AG08396 (cell line): ENCODE measurements at regions not wholly inside any gene's neighbourhood (a gene's known extent, or its start where the extent isn't known, plus 50 kb on each side); places are given as distances from the start of the nearest gene placed in this dataset.
"Not testable (repeated sequence)": the region's sequence is repeated elsewhere in the genome, so short reads cannot be mapped to it uniquely, and the experiment has no call there.

Experiments used
- DNase-seq: peaks from one replicate; pipeline ENCODE4 v3.0.0; 2012; ENCODE audit warnings: low spot score, mixed read lengths

DNA sequence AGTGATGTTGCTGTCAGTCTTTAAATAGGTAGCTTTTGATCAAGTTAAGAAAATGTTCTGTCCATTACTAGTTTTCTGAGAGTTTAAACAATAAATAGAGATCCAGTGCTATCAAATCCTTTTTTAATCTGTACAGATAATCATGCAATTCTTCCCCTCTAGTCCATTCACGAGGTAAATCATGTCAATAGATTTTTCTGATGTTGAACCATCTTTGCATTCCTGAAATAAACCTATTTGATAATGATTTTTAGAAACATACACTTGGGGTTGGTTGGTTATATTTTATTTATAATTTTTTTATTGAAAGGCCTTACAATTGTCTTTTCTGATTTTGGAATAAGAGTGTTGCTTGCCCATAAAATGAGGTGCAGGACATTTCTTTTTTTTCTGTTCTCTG is 95.0 kb downstream of the FAM53A start:
- DNase-seq: no peak

DNA sequence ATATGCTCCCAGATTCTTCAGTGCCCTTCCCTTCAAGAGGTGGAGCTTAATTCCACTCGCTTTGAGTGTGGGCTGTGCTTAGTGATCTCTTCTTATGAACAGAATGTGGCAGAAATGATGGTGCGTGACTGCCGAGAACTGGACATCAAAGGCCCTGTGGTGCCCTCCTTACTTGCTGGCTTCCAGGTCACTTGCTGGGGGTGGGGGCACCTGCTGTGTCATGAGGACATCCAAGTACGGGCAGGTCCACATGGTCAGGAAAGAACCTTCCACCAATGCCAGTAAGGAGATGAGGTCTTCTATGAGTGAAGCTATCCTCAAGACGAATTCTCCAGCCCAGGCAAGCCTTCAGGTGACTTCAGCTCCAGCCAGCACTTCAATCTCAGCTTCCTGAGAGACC is 95.8 kb downstream of the FAM53A start:
- DNase-seq: no peak

DNA sequence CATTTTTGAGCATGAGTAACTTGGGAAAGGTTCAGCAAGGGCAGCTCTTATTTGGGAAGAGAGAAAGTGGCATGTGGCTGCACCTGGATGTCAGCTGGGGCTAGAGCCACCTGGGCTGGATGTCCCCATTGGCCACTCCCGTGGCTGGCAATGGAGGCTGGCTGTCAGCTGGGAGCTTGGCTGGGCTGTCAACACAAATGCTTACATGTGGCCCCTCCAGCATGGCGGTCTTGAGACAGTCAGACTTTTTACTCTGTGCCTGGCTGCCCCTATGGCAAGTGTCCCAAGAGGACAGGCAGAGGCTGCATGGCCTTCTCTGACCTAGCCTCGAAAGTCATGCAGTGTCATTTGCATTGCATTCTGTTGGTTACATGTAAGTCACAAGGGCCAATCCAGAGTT is 99.6 kb downstream of the FAM53A start:
- DNase-seq: no peak

DNA sequence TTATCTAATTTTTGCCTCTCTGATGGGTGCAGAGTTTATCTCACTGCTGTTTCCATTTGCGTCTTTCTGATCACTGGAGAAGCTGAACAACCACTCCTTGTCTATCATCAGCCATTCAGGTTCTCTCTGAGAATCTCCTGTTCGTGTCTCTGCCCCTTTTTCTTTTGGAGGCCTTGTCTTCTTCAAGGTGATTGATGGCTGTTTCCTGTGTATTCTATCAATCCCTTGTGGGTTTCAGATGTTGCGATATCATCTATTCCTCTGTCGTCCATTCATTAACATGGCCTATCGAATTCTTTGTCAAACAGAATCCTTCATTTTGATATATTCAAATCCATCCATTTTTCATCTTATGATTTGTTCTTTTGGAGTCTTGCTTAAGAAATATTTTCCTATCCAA is 100.3 kb downstream of the FAM53A start:
- no peak for DNase-seq

DNA sequence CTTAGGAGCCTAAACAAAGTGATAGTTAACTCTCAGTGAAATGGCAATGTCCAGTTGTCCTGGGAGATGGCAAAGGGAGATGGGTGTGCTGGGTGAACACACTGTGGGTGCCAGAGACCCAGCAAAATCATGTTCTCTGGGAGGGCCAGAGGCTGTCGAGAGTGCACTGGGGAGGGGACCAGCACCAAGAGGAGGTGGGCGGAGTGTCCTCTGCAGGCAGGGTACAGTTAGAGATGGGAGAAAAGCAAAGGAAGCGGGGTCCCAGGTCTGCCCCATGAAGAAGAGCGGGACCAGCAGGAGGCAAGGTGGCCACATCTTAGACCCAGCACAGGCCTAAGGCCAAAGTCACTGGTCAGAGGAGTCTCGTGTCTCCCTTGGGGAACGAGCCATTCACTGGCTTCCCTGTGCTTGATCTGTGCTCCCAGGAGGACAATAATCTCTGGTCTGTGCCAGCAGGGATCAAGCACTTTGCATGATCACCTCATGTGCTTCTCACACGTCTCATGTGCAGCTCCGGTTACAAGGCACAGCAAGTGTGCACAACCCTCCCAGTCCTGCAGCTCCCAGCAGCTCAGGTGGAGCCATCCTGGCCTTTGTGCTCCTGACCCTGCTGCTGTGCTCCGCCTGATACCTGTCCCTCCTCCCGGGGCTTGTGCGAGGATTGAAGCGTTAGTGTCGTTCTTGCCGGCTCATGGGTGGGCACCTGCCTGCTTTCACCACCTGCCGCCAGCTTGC is 100.9 kb downstream of the FAM53A start:
- no peak for DNase-seq

DNA sequence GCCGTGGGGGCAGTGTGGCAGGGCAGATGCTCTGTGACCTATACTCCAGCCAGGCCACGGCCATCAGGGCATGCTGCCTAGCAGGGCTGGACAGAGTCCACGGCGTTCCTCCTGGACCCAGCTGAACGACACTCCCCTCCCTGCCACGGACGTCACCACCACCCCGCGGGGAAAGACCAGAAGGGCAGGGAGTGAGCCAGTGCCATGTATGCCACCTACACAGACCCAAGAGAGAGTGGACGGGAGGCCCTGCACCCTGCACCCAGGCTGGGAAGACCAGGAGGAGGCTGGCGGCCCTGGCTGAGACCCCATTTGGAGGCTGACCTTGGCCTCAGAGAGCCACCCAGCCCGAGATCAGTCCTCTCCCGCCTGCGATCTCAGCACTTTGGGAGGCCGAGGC is 101.9 kb downstream of the FAM53A start:
- DNase-seq: no peak

DNA sequence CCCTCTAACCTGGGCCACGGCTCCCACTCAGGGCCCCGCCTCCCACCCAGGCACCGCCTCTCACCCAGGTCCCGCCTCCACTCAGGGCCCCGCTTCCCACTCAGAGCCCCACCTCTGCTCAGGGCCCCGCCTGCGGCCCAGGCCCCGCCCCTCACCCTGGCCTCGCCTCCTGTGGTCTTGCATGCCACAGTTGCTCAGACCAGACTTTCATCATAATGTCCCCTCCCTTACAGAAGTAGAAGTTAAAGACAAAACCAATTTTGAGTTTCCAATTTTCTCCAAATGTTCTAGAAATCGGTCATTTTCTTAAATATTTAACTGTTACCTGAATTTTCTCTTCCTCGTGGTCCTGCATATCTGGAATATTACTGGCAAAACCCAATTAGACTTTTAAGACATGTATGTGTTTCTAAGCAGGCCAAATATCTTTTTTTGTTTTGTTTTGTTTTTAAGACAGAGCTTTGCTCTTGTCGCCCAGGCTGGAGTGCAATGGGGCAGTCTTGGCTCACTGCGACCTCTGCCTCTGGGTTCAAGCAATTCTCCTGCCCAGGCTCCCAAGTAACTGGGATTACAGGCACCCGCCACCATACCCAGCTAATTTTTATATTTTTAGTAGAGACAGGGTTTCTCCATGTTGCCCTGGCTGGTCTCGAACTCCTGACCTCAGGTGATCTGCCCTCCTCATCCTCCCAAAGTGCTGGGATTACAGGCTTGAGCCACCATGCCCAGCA is 102.8 kb downstream of the FAM53A start:
- DNase-seq: peak; percentile 94

DNA sequence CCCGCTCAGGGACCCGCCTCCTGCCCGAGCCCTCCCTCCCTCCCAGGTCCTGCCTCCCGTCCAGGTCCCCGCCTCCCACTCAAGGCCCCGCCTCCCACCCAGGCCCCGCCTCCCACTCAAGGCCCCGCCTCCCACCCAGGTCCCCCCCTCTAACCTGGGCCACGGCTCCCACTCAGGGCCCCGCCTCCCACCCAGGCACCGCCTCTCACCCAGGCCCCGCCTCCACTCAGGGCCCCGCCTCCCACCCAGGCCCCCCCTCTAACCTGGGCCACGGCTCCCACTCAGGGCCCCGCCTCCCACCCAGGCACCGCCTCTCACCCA is 103.5 kb downstream of the FAM53A start:
- not testable (repeated sequence) for DNase-seq

DNA sequence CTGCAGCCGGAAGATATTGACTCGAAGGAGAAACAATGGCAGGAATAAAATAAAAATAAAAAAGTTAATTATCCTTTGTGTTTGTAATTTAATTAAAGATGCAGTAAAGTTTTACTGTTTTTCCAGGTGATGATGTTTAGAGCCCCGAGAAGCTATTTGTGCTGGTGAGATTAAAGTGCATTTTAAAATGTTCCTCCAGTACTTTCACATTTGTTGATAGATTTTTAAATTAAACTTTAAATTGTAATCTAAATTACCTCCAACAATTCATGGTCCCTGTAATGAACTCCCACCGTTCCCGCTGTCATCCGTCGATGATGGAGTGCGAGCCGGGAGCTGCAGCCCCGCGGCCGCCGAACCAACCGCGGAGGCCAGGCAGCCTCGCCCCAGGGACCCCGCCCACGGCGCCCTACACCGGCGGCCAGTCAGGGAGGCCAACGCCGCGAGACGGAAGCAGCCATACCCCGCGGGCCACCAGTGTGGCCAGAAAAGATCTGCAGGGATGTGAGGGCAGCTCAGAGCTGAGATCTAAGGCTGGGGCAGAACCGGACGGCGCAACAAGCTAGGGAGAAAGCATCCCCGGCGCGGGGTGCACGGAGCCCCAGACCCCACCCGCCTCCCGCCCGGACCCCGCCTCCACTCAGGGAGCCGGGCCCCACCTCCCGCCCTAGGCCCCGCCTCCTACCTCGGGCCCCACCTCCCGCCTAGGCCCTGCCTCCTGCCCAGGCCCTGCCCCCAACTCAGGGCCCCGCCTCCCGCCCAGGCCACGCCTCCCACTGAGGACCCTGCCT is 104.0 kb downstream of the FAM53A start:
- peak; percentile 96 for DNase-seq

DNA sequence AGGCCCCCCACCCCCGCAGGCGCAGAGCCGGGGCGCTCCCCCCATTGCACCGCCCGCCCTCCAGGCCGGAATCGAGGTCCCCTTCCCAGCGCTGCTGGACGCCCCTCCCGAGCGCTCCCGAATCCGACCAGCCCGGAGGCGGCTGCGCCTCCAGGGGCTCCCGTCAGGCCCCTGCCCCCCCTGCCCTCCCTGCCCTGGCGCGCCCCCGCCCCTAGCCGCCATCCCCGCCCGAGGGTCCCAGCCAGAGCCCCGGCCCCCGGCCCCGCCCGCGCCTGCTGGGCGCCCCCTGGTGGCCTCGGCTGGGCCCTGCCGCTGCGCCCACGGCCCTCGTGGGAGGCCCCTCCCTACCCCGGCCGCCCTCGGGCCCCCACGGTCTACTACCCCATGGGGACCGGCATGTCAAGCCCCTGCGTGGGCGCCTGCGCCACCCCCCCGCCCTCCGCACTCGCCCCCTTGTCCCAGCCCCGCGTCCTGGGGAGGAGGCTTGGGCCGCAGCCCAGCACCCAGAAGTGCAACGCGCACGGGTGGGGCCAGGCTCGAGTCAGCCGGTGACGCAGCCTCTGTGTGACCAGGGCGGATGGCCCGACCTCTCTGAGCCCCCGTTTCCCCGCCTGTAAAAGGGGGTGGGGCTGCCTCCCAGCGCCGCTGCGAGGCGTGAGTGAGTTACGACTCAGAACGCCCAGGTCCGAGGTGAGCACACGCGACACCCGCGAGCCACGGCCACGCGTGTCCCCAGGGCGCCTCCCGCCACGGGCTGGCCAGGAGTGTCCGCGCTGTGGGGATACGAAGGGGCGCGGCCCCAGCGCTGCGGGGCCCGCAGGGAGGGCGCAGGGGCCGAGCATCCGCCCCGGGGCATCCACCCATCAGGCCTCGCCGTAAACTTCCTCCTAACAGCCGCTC is 104.9 kb downstream of the FAM53A start:
- peak; percentile 93 for DNase-seq

DNA sequence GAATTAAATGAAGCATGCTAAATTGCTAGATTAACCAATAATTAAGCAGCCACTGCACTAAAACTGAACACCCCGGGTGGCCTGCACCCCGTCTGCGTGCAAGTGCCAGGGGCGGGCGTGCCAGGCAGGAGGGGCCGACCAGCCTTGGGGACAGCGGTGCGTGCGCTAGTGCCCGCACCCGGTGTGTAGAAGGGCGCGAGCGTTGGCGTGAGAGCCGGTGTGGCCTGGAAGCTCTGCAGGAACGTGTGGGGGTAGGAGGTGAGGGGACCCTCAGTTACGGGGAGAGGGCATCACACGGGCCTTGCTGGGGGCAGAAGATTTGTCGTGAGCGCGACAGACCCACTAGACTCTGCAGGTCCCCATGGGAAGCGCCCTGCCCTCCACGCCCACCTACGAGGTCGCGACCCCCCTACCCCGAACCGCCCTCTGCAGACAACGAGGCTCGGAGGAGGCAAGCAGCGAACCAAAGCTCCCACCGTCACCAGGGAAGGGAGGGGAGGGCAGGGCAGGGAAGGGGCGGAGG is 105.8 kb downstream of the FAM53A start:
- no peak for DNase-seq

DNA sequence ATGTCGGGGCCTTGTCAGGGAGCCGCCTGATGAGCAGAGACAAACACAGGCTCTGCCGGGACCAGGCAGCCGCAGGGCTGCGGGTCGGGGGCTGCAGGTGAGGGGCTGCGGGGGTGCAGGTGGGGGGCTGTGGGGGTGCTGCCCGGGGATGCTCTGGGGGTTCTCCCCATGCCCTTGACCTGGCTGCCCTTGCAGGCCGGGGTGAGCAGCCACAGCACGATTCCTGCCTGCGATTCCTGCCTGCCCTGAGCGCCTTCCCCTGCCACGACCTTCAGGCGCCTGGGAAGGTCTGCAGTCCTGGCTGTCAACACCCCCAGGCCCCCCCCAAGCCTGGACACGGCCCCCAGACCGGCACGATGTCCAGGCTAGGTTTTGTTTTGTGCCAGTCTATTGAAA is 106.3 kb downstream of the FAM53A start:
- DNase-seq: no peak

DNA sequence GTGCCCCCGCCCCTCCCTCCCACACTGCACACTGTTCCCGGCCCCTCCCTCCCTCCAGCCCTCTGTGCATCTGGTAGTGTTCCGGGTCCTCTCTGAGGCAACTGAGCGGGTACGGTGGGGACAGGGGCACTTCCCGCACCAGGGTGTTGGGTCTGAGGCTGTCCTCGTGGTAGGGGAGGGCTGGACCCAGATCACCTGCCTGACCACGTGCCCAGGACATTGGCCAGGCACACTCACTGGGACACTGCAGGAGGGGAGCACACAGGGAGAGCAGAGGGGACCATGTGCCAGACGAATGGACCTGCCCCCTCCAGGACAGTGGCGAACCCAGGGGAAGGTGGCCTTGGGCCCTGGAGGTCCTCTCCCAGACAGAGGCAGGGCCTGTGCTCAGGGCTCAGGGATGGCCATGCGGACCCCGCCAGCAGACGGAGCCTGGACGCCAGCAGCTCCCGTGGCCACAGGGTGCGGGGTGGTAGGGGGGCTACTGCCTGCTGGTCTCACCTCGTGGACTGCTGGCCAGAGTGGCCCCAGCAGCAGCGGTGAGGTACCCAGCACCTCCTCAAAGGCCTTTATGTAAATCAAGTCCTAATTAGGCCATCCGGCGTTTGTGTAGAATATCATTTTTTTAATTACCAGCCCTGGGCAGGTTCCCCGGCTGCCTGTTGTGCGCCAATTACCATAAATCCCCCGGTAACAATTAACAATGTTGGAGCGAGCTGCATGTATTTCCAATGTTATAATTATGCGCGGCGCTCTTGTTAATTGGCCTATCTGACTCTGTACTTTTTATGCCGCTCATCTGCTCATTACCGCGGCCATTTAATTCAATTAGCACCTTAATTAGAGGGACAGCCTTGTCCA is 106.9 kb downstream of the FAM53A start:
- no peak for DNase-seq

DNA sequence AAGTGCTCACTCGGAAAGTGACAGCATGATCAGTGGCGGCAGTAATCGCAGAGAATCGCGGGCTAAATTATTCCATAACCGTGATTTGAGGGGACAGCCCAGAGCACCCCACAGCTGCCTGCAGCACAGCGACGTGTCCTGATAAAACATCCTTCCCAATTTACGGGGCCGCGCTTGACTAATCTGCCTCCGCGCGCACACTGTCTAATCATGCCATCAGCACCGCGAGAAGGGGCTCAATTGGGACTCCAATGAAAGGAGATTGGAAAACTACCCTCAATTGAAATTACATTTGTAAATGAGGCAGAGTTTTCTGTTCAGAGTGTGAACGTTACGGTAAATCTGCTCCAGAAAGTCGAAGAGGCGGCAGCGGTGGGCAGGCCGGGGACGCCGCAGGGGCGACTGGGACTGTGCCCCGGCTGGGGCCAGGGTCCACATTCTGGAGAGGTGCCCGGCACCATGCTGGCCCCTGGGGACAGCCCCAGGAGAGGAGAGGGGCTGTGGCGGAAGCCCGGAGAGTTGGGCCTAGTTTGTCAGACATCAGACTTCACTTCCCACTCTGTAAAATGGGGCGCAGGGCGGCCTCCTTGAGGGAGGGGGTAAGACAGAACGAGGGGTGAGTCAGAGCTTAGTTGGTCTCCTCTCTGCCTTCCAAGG is 107.7 kb downstream of the FAM53A start:
- DNase-seq: no peak

DNA sequence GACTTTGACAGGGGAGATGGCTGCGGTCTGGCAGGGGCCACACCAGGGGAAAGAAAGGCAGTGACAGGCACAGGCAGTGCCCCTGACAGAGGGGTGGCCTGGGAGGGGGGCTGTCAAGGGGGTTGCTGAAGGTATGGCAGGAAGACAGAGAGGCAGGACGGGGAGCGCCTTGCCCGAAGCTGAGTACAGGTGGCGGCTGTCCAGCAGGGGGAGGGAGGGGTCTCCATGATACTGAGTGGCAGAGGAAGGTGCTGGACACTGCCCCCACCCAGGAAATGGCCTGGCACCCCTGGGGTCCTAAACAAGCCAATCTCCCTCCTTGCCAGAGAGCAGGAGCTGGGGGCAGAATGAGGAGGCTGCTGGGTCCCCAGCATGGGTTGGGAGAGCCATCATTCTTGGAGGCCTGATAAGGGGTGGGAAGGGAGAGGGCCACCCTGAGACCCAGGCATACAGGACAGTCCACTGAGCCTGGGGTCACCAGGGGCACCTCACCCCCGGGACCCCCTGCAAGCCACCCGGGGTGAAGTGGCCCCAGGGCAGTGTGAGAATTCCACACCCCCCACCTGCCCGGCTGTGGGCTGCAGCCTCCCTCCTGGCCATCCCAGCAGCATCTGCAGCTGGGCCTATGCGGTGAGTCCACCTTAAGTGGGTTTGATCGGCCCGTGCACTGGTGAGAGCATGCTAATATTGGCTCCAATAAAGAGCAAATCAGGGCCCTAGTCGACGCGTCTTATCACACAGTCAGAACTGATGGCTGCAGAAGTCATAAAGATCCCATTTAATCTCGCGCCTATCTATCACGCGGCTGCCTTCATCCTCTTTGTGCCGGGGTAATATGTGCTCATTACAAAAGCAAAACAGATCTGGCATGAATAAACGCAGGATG is 108.5 kb downstream of the FAM53A start:
- no peak for DNase-seq

DNA sequence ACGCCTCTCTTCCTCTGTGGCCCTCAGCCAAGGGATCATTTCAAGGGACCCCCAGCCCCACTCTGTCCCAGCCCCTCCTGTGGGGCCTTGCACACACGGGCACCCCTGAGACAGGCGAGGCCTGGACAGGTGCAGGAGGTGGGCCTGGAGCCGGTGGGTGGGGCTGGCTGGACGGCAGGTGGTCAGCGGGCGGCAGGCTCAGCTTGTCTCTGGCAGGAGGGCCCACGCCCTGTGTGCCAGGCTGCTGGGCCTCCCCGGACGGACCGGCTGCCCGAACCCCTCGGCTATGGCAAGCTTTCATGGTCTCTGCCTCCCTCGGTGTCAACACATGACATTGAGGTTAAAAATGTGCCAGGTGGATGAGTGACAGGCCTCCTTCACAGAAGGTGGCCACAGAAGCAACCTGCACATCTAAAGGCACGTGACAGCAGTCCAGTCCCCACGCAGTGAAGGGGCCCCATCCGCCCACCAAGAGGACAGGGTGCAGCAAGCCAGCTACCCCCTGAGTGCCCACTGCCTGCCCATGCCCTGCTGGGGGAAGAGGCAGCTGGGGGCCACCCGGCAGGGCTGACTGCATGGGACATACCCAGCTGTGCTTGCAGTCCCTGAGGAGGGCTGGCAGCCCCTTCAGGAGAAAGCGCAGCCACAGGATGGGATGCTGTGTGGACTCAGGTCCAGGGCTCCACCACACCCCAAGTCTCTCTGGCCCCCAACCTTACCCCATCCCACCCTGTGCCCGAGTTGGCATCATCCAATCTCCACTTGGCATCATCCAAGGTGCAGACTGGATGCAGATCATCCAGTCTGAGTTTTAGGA is 109.3 kb downstream of the FAM53A start:
- DNase-seq: no peak

DNA sequence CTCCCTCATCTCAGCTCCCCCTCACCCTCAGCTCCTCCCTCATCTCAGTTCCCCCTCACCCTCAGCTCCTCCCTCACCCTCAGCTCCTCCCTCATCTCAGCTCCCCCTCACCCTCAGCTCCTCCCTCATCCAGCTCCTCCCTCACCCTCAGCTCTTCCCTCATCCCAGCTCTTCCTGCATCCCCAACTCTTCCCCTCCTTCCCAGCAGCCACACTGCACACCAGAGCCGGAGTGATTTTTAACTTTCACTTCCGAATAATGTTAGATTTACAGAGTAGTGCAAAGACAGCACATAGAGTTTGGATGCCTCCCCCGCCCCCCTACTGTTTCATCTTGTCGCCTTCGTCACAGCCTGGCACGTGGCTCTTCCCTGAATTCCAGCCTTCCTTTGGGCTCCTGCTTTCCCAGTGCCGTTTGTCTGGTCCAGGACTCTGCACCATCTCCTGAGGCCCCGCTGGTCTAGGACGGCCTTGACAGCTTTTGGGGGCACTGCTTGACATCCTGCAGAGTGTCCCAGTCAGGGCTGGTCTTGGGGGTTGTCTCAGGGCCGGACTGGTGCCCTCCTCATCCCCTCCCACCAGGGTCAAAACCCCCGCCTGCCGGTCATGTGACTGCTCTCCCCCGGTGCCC is 110.2 kb downstream of the FAM53A start:
- DNase-seq: no peak
